Coronary artery (tissue), 2 donors: ENCODE measurements at regions not wholly inside any gene's neighbourhood (a gene's known extent, or its start where the extent isn't known, plus 50 kb on each side); places are given as distances from the start of the nearest gene placed in this dataset.

Source experiments
- DNase-seq: peaks from one replicate; pipeline ENCODE4 v3.0.0-alpha.2; 2017; ENCODE audit warnings: low spot score
- H3K27ac ChIP-seq, 2 donors: fragments of 200-600 bp; sonication (generic); one replicate each; pipeline ENCODE4 v1.5.1; 2016 to 2019
- H3K4me3 ChIP-seq: fragments of 200-600 bp; sonication (generic); 2 replicates; pipeline ENCODE4 v1.5.1; 2016; ENCODE audit warnings: mild to moderate bottlenecking, moderate library complexity
- TF ChIP-seq, protein P1 (sequence below): fragments of 200-600 bp; sonication (generic); IDR thresholded peaks from one replicate; pipeline ENCODE4 v1.5.1; 2019; ENCODE audit warnings: antibody characterized with exemption

- TF ChIP-seq, protein P1, sequence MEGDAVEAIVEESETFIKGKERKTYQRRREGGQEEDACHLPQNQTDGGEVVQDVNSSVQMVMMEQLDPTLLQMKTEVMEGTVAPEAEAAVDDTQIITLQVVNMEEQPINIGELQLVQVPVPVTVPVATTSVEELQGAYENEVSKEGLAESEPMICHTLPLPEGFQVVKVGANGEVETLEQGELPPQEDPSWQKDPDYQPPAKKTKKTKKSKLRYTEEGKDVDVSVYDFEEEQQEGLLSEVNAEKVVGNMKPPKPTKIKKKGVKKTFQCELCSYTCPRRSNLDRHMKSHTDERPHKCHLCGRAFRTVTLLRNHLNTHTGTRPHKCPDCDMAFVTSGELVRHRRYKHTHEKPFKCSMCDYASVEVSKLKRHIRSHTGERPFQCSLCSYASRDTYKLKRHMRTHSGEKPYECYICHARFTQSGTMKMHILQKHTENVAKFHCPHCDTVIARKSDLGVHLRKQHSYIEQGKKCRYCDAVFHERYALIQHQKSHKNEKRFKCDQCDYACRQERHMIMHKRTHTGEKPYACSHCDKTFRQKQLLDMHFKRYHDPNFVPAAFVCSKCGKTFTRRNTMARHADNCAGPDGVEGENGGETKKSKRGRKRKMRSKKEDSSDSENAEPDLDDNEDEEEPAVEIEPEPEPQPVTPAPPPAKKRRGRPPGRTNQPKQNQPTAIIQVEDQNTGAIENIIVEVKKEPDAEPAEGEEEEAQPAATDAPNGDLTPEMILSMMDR, result no peak
- no peak overlapping the region for H3K27ac ChIP-seq
- no peak overlapping the region for H3K4me3 ChIP-seq
- DNase-seq, result no peak
Observed at GRCh38 chr14:76312821-76313220, 63.1 kb upstream of the ESRRB start.

GRCh38 chr14:76313303-76313702, 62.6 kb upstream of the ESRRB start:
- H3K27ac ChIP-seq, result no peak overlapping the region
- no peak overlapping the region for H3K4me3 ChIP-seq
- TF ChIP-seq, protein P1, result no peak
- no peak for DNase-seq

DNA sequence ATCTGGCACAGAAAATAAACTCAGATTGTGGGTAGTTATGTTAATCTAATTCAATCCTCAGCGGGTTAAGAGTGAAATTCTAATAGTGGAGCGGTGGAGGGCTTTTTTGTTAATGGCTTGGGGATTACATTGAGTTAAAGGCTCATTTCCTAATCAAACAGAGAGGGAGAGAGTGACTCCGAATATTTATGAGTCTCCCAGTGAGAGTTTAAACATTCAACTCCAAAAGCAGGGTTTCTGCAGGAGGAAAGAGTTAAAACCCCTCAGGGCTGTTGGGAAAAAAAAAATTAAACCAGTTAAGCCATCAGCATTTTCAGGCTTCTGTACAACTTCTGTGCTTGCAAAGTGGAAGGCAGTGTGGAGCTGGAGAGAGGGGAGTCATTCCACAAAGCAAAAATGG, 62.1 kb upstream of the ESRRB start:
- TF ChIP-seq, protein P1, result no peak
- DNase-seq, result no peak
- no peak overlapping the region for H3K4me3 ChIP-seq
- no peak overlapping the region for H3K27ac ChIP-seq

GRCh38 chr14:76314521-76315034, 61.4 kb upstream of the ESRRB start:
- DNase-seq, result no peak
- H3K27ac ChIP-seq, result no peak overlapping the region
- TF ChIP-seq, protein P1, result no peak
- H3K4me3 ChIP-seq, result no peak overlapping the region

GRCh38 chr14:76320486-76320885, 55.5 kb upstream of the ESRRB start:
- Histone ChIP-seq H3K27ac (no peak overlapping the region), H3K4me3 (no peak overlapping the region)
- no peak for DNase-seq
- TF ChIP-seq, protein P1, result no peak

- DNase-seq, result no peak
- no peak overlapping the region for H3K27ac ChIP-seq
- TF ChIP-seq, protein P1, result no peak
- no peak overlapping the region for H3K4me3 ChIP-seq
Observed at GRCh38 chr14:76320975-76321374, 55.0 kb upstream of the ESRRB start.

DNA sequence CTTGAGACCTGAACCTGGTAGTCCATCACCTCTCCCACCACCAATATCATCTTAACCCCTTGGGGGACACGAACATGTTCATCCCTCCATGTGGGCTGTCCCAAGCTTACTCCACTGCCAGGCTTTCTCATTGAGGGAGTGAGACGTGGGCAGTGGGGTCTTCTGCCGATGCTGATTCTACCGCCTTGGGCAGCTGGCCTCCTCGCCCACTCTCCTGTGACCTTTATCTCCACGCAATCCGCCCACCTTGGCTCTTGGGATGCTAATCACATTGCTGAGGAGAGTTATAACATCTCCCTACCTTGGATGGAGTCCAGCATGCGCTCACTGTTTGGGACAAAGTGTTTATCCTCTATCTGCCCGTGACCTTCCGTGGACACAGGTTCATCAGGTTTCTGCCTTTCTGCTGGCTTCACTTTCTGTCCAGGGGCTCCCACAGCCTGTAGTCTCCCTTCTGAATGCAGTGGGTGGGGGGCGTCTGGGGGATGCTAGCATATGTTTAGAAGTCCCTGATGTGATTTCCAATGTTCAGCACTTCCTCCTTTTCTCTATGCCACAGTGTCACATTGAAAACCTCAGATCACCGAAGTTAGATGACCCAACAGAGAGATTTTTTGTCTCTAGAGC, 53.2 kb upstream of the ESRRB start:
- no peak for DNase-seq
- Histone ChIP-seq H3K27ac (no peak overlapping the region), H3K4me3 (no peak overlapping the region)
- TF ChIP-seq, protein P1, result no peak
